ENCODE measurements at regions not wholly inside any gene's neighbourhood (a gene's known extent, or its start where the extent isn't known, plus 50 kb on each side); places are given as distances from the start of the nearest gene placed in this dataset.

DNA sequence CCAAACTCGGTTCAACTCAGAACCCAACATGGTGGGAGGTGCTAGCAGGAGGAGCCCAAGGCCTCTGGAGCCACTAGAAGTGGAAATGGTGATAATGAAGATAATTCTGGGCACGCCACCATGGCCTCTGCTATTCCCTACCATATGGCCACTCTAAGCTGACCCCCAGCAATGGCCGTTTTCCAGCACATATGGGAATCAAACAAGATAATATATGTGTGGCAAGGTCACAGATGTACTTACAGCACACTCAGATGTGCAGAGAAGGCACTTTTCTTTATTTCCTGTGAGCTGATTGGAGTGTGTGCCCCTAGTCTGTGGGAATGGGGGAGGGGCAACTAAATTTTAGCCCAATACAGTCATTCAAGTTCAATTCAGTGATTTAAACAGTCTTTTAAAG, 153.4 kb upstream of the LRFN2 start:
- TF ChIP-seq POLR2A (IDR thresholded peaks at IDR 0.05; ENCODE audit: low read depth, low read length) = no peak
- TF ChIP-seq, protein P1, sequence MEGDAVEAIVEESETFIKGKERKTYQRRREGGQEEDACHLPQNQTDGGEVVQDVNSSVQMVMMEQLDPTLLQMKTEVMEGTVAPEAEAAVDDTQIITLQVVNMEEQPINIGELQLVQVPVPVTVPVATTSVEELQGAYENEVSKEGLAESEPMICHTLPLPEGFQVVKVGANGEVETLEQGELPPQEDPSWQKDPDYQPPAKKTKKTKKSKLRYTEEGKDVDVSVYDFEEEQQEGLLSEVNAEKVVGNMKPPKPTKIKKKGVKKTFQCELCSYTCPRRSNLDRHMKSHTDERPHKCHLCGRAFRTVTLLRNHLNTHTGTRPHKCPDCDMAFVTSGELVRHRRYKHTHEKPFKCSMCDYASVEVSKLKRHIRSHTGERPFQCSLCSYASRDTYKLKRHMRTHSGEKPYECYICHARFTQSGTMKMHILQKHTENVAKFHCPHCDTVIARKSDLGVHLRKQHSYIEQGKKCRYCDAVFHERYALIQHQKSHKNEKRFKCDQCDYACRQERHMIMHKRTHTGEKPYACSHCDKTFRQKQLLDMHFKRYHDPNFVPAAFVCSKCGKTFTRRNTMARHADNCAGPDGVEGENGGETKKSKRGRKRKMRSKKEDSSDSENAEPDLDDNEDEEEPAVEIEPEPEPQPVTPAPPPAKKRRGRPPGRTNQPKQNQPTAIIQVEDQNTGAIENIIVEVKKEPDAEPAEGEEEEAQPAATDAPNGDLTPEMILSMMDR (IDR thresholded peaks at IDR 0.05; ENCODE audit: extremely low read depth in 1 of 2, insufficient read depth in 1 of 2, low read depth in 1 of 2, low read length in 2 of 2) = no peak
